Kidney epithelial cell (primary cell): ENCODE measurements at regions not wholly inside any gene's neighbourhood (a gene's known extent, or its start where the extent isn't known, plus 50 kb on each side); places are given as distances from the start of the nearest gene placed in this dataset.

Source experiments
- DNase-seq: peaks from one replicate; pipeline ENCODE4 v3.0.0-alpha.2; 2010; ENCODE audit warnings: low read depth
- H3K27me3 ChIP-seq: 2 replicates; pipeline ENCODE4 v1.6.0; 2011; ENCODE audit warnings: low read length; ENCODE audit not compliant: control insufficient read depth, insufficient read depth
- H3K36me3 ChIP-seq: 2 replicates; pipeline ENCODE4 v1.5.1; 2011; ENCODE audit warnings: low read length; ENCODE audit not compliant: control insufficient read depth, insufficient read depth
- H3K4me3 ChIP-seq: 2 replicates; pipeline ENCODE4 v1.5.1; 2011; ENCODE audit warnings: low read depth, mild to moderate bottlenecking, control low read depth, low read length
- TF ChIP-seq, protein P1 (sequence below): IDR thresholded peaks from 2 replicates; pipeline ENCODE4 v1.5.1; 2011; ENCODE audit warnings: mild to moderate bottlenecking, moderate library complexity, low read length, control low read depth, inconsistent platforms; ENCODE audit not compliant: insufficient read depth, poor library complexity, severe bottlenecking

DNA sequence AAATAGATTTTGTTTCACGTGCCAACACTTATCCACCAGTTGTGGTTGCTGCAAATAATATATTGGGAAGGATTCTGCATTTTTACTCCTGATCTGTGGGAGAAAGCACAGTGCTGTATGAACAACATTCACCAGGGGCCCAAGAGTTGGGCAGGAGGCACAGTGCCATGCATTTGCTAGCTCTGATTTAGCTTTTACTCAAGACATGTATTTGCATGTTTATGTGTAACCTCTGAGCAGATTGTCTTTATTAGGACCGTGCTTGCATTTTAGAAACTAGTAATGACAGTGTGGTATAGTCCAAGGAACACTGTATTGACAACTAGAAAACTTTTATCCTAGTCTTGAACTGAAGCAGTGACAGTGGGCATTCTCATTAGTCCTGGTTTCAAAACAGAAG is 133.9 kb upstream of the B3GALT2 start:
- H3K4me3 ChIP-seq: no peak overlapping the region
- no peaks in the 10 kb centered on the region for H3K36me3 ChIP-seq
- H3K27me3 ChIP-seq: no peaks in the 10 kb centered on the region
- DNase-seq: no peak
- TF ChIP-seq, protein P1, sequence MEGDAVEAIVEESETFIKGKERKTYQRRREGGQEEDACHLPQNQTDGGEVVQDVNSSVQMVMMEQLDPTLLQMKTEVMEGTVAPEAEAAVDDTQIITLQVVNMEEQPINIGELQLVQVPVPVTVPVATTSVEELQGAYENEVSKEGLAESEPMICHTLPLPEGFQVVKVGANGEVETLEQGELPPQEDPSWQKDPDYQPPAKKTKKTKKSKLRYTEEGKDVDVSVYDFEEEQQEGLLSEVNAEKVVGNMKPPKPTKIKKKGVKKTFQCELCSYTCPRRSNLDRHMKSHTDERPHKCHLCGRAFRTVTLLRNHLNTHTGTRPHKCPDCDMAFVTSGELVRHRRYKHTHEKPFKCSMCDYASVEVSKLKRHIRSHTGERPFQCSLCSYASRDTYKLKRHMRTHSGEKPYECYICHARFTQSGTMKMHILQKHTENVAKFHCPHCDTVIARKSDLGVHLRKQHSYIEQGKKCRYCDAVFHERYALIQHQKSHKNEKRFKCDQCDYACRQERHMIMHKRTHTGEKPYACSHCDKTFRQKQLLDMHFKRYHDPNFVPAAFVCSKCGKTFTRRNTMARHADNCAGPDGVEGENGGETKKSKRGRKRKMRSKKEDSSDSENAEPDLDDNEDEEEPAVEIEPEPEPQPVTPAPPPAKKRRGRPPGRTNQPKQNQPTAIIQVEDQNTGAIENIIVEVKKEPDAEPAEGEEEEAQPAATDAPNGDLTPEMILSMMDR: no peak

DNA sequence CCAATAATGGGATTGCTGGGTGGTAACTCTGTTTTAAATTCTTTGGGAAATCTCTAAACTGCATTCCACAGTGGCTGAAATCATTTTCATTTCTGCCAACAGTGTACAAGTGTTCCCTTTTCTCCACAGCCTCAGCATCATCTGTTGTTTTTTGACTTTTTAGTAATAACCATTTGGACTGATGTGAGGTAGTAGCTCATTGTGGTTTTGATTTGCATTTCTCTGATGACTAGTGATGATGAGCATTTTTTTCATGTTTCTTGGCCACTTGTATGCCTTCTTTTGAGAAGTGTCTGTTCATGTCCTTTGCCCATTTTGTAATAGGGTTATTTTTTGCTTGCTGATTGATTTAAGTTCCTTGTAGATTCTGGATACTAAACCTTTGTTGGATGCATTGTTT is 131.9 kb upstream of the B3GALT2 start:
- DNase-seq: no peak
- TF ChIP-seq, protein P1: no peak

DNA sequence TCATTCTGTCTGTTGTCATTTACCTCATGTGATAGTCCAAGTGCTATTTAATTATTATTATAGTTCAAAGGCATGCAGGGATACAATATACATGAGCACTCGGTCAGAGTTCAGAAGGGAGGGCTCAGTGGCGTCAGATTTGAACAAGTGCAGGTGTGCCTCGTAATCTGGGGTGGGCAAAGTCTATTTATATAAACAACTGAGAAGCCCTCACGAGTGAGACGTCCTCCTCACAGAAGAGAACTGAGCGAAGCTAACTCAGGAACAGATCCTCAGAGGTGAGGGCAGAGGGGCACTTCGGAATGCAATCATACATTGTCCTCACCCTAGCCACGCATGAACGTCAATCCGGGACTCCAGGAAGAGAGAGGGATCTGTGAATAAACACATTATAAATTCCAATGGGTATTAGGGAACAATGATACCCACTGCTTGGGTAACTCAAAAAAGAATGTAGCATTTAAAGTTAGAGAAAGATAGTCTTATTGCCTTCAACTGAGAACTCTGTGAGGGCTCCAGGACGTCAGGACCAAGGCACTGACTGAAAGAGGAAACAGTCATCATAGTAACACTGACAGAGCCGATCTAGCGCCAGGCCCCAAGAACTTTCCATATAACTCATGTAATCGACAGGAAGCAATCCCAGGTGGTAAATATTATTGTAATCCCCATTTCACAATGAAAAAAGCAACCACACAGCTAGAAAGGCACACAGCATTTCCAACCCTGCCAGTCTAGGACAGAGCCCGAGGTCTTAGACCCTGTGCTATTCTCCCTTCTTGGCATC is 127.1 kb upstream of the B3GALT2 start:
- DNase-seq: no peak
- TF ChIP-seq, protein P1: no peak

More for the DNA sequence above, 131.9 kb upstream of the B3GALT2 start:
- H3K4me3 ChIP-seq: no peak overlapping the region
- H3K36me3 ChIP-seq: no peaks in the 10 kb centered on the region
- no peaks in the 10 kb centered on the region for H3K27me3 ChIP-seq

DNA sequence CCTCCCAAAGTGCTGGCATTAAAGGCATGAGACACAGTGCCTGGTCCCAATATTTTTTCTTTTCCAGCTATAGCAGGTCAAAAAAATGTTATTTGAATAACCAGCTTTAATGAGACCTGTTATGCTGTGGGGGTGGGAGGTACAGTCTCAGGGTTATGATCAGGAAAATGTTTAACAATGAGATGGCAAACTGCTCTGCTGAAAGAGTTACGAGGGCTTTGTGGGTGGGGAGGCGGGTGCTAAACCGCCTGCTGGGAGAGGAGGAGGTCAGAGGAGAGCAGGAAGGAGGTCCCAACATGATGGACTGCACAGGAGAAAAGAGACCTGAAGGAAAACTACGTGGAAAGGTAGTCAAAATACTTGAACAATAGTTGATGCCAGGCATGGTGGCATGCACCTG is 126.0 kb upstream of the B3GALT2 start:
- TF ChIP-seq, protein P1: no peak
- Histone ChIP-seq H3K4me3 (no peak overlapping the region), H3K27me3 (no peaks in the 10 kb centered on the region), H3K36me3 (no peaks in the 10 kb centered on the region)
- no peak for DNase-seq

More for the DNA sequence above, 127.1 kb upstream of the B3GALT2 start:
- Histone ChIP-seq H3K27me3 (no peaks in the 10 kb centered on the region), H3K4me3 (no peak overlapping the region), H3K36me3 (no peaks in the 10 kb centered on the region)

DNA sequence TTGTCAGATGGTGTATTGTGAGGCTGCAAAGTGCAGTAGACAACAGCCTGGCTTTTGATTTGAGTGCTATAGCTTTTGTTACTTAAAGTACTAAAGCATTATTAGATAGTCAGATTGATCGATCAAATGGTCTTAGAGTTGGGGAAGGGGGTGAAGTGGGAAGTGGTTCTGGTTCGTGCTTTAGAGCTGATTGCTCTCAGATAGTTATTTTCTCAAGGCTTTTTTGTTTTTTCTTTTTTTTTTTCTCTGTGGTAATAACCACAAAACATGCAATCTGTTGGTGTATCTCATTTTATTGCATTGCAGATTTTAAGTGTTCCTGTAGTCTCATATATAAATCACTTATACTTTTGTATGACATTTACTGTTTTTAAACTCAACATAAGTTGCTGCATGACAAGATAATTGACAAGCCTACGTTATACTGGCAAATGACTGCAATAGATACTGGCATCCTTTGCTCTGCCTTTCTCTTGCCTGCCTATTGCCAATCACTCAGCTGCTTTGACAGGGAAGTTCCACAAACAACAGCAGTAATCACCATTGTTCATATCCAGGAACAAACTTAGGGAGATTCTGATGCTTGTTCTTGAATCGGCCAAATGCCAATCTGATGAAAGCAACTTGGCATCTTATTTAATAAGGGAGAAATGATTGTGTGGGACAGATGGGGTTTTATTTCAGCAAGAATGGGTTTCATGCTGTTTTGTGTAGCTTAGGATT is 125.0 kb upstream of the B3GALT2 start:
- Histone ChIP-seq H3K4me3 (no peak overlapping the region), H3K27me3 (no peaks in the 10 kb centered on the region), H3K36me3 (no peaks in the 10 kb centered on the region)
- DNase-seq: no peak
- TF ChIP-seq, protein P1: no peak

DNA sequence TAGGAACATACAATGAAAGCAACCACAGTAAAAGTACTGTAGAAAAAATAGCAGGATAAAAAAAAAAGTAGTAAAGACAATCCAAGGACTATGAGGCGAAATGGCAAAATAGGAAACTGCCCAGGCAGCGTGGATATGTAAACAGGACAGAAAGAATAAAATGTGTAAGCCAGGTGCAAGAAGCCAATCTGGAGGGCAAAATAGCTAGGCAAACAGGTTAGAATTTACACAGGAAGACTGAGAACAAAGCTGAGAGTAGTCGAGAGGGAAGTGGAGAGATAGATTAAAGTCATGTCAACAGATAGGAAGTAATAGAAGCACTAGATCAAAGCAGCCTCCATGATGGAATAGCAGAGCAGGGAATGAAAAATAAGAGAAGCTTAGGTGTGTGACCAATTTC is 124.2 kb upstream of the B3GALT2 start:
- H3K27me3 ChIP-seq: no peaks in the 10 kb centered on the region
- H3K4me3 ChIP-seq: no peak overlapping the region
- TF ChIP-seq, protein P1: no peak
- H3K36me3 ChIP-seq: no peaks in the 10 kb centered on the region
- DNase-seq: no peak
